ENCODE measurements at regions not wholly inside any gene's neighbourhood (a gene's known extent, or its start where the extent isn't known, plus 50 kb on each side); places are given as distances from the start of the nearest gene placed in this dataset.
"Not testable (repeated sequence)": the region's sequence is repeated elsewhere in the genome, so short reads cannot be mapped to it uniquely, and the experiment has no call there.

DNA sequence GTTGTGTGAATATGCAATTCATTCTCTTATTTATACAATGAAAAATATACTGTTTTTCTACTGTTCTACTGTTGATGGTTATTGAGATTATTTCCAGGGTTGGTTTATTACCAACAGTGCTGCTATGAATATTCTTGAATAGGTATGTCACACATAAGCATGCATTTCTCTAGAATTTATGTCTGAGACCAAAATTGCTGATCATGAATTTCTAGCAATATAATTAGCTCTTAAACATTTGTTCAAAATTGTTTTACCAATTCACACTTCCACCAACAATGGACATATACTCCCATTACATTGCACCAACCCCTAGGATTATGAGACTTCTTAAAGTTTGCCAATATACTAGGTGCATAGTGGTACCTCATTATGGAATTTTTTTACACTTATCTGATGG is 164.1 kb upstream of the KCNQ5 start:
- no peak for DNase-seq

- DNase-seq = no peak
These were observed 163.3 kb upstream of the KCNQ5 start for GRCh38 chr6:72458521-72458920.

- no peak for DNase-seq
These were observed 160.7 kb upstream of the KCNQ5 start for GRCh38 chr6:72461144-72461543.

DNA sequence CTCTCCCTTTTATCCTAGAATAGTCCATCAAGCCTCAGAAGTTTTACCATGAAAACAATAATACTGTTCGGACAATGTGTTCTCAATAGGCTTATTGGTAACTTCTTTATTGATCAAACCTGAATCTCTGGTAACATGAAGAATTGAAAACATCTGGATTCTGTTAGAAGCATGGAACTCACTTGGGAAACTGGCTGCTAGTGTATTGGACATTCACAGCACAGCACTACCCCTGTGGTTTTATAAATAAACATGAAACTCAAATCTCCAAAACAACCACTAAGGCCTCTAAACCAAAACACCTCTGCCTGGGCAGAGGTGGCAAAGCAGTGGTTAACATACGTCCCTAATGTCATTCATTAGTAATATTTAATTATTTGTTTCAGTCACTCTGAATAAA is 157.6 kb upstream of the KCNQ5 start:
- no peak for DNase-seq

- DNase-seq = no peak
These were observed 156.8 kb upstream of the KCNQ5 start for GRCh38 chr6:72464791-72465691.

- no peak for DNase-seq
These were observed 155.4 kb upstream of the KCNQ5 start for GRCh38 chr6:72466471-72466870.

- DNase-seq = no peak
These were observed 154.8 kb upstream of the KCNQ5 start for GRCh38 chr6:72466971-72467566.

- not testable (repeated sequence) for DNase-seq
These were observed 152.4 kb upstream of the KCNQ5 start for GRCh38 chr6:72469406-72469983.

- DNase-seq = no peak
These were observed 145.8 kb upstream of the KCNQ5 start for GRCh38 chr6:72476051-72476450.

GRCh38 chr6:72476646-72477045 is 145.2 kb upstream of the KCNQ5 start:
- no peak for DNase-seq

DNA sequence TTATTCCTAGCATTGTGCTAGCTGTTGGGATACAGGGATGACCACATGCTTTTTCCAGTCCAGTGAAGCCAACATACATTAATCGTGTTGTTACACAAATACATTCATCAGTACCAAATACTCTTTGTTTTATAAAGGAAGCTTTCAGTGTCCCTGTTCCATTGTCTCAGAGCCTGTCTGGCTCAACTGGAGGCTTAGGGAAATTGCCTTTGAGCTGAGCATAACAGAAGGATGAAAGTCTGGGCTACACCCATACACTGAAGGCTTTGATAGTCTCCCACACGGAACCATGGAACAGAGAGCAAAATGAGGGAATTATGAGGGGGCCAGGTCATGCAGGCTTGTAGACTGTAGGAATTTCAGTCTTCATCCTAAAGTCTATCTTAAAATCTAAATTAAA is 126.4 kb upstream of the KCNQ5 start:
- DNase-seq = no peak

- DNase-seq = no peak
These were observed 124.7 kb upstream of the KCNQ5 start for GRCh38 chr6:72497186-72497585.

DNA sequence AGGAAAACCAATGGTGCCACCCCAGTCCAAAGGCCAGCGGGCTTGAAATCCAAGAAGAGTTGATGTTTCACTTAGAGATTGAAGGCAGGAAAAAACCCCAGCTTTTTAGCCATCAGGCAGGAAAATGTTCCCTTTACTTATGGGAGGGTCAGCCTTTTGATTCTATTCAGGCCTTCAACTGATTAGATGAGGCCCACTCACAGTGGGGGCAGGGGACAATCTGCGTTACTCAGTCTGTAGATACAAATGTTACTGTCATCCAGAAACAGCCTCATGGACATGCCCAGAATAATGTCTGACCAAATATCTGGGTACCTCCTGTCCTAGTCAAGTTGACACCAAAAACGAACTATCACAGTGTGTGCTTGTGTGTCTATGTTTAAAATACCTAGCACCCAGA is 121.2 kb upstream of the KCNQ5 start:
- DNase-seq = no peak

DNA sequence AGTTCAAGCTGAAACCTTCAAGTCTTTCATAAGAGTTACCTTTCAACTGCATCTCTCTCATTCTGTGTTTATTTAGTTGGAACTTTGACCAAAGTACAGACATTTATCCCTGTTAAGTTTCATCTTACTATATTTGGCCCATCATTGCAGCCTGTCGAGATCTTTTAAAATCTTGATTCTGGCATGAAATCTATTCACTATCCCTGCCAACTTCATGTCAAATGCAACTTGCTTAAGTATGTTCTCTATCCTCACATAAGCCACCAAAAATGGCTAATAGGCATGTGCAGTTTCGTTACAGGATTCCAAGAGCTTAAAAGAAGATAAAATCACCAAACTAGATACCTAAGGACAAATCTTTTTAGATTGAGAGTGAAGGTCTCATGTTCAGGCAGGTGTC is 117.5 kb upstream of the KCNQ5 start:
- DNase-seq = no peak

DNA sequence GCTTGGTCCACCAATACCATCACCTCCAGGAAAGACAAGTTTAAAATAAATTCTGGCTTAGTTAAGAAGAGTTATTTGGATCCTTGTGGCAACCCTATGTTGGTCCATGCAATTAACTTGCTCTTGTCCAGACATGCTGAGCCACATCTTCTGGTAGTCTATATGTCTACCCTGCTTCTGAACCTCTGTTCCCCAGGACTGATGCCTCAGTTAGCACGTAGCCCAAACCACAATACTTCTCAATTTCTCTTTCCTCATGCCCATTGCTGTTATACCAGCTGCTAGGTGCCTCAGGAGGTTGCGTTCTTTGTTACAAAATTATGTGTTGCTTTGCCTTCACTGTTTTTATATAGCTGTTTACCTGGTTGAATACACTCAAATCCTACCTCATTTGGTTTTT is 116.4 kb upstream of the KCNQ5 start:
- no peak for DNase-seq

GRCh38 chr6:72519871-72520270 is 102.0 kb upstream of the KCNQ5 start:
- DNase-seq = no peak

DNA sequence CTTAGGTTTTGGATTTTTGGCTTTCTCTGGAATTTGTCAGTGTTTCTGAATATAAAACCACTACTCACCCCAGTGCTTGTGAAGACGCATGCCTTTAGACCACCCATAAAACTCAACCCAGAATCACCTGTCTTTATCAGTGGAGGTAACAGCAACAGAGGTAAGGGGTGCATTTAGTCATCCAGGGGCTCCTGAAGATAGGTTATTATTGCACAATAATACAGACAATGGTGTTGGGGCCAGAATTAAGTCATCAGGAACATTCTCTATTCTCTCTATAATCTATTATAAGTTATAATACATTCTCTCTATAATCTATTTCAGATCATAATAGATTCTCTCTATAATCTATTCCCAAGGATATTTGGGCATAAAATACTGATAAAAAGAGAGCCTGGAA is 100.2 kb upstream of the KCNQ5 start:
- no peak for DNase-seq

GRCh38 chr6:72522735-72523141 is 99.1 kb upstream of the KCNQ5 start:
- DNase-seq = peak; percentile 5

- no peak for DNase-seq
These were observed 97.7 kb upstream of the KCNQ5 start for GRCh38 chr6:72524011-72524645.

- no peak for DNase-seq
These were observed 95.9 kb upstream of the KCNQ5 start for GRCh38 chr6:72525821-72526510.

DNA sequence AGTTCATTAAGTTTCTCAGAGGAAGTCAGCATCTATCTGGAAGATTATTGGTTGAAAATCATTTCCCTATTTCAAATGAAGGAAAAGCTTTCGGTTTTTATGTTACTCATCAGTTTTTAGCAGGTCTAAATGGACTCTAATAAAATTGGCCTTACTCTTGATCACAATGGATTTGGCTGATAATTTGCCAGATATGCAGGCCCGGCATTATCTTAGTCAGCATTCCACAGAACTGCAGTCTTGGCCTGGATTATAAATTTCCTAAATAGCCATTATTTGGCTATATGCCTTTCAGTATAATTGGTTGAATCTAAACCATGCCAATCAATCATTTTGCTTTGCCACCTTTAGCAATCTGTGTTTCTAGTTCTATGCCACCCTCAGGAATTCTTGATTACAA is 91.7 kb upstream of the KCNQ5 start:
- no peak for DNase-seq

GRCh38 chr6:72530750-72531149 is 91.1 kb upstream of the KCNQ5 start:
- DNase-seq = no peak

DNA sequence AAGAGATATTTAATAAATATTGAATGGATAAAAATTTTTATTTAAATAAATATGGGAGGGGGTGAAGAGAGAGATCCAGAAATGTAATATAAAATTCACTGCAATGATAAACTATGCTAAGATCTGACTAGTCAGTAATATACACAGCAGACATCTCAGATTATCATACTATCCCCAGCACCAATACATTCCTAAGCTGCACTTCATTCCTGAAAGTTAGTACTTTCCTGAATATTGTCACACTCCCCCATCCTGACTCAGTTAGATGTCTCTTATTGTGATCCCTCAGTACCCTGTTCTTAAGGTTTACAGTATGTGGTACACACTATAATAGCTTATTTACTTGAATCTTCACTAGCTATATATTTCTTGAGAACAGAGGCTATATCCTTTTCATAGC is 88.3 kb upstream of the KCNQ5 start:
- no peak for DNase-seq

All from CD4-positive, alpha-beta T cell treated with Interleukin-21 for 1 hour (primary cell).